HL-60 (cell line): ENCODE measurements at regions not wholly inside any gene's neighbourhood (a gene's known extent, or its start where the extent isn't known, plus 50 kb on each side); places are given as distances from the start of the nearest gene placed in this dataset.

Experiments used
- CTCF ChIP-seq: IDR thresholded peaks from one replicate; pipeline ENCODE4 v1.5.1; 2011; ENCODE audit warnings: low read length, control low read depth, inconsistent platforms; ENCODE audit not compliant: insufficient read depth
- POLR2AphosphoS5 ChIP-seq: IDR thresholded peaks from 2 replicates; pipeline ENCODE4 v1.6.1; 2012; ENCODE audit warnings: low read depth
- REST ChIP-seq: IDR thresholded peaks from 2 replicates; pipeline ENCODE4 v1.6.1; 2012; ENCODE audit warnings: low read depth; ENCODE audit not compliant: insufficient replicate concordance

- TF ChIP-seq CTCF (no peak), POLR2AphosphoS5 (no peak), REST (no peak)
These were observed 65.5 kb upstream of the HS3ST1 start for GRCh38 chr4:11494232-11494631.
